ENCODE measurements at regions not wholly inside any gene's neighbourhood (a gene's known extent, or its start where the extent isn't known, plus 50 kb on each side); places are given as distances from the start of the nearest gene placed in this dataset.
"Not testable (repeated sequence)": the region's sequence is repeated elsewhere in the genome, so short reads cannot be mapped to it uniquely, and the experiment has no call there.

DNA sequence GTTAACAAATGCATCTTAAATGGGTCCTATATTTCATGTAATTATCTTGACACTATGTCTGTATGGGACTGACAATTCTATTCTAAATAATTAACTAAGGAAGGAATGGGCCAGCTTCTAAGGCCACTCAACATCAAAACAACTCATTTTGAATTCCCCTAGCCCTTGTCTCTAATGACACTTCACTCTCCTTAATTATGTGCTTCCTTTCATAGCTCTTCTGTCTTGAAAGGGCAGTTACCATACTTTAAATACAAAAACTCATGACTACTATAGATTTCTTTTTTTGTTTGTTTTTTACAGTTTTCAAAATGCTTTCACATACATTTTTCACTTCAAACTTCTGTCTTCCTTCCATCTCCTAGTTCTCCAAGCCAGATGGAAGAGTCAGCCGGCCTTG lies 126.1 kb upstream of the CHODL start:
- Histone ChIP-seq H3K36me3 (no peaks in the 10 kb centered on the region), H3K27me3 (ENCODE audit: low read depth) (no peaks in the 10 kb centered on the region), H3K27ac (replicated peaks) (no peak overlapping the region), H3K4me3 (no peak overlapping the region), H3K9me3 (replicated peaks) (no peaks in the 10 kb centered on the region), H3K4me1 (no peaks in the 10 kb centered on the region)
- intact Hi-C loops (cut with micrococcal nuclease): no loop called here
- TF ChIP-seq, protein P1, sequence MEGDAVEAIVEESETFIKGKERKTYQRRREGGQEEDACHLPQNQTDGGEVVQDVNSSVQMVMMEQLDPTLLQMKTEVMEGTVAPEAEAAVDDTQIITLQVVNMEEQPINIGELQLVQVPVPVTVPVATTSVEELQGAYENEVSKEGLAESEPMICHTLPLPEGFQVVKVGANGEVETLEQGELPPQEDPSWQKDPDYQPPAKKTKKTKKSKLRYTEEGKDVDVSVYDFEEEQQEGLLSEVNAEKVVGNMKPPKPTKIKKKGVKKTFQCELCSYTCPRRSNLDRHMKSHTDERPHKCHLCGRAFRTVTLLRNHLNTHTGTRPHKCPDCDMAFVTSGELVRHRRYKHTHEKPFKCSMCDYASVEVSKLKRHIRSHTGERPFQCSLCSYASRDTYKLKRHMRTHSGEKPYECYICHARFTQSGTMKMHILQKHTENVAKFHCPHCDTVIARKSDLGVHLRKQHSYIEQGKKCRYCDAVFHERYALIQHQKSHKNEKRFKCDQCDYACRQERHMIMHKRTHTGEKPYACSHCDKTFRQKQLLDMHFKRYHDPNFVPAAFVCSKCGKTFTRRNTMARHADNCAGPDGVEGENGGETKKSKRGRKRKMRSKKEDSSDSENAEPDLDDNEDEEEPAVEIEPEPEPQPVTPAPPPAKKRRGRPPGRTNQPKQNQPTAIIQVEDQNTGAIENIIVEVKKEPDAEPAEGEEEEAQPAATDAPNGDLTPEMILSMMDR (IDR thresholded peaks at IDR 0.05; ENCODE audit: borderline replicate concordance): no peak
- no peak for DNase-seq

DNA sequence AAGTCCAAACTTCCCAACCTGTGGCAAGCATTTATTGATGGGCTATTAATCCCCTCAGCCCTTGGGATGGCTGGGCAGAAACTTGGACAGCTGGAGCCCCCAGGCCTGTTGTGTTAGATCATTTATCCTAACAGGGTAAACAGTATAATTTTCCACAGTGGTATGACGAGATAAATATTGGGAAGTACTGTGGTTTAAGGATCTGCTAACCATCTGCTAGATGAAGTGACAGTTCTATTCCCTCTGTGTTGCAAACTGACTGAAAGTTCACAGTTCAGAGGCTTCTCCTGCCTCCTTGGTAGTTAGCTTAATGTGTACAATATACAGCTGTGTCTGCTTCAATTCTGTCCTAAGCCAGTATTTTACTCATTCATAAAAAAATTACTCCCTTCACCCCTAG lies 127.5 kb upstream of the CHODL start:
- TF ChIP-seq, protein P1 (IDR thresholded peaks at IDR 0.05; ENCODE audit: borderline replicate concordance): no peak
- Histone ChIP-seq H3K9me3 (replicated peaks) (peaks cover 4% of the 10 kb centered on the region), H3K27ac (replicated peaks) (no peak overlapping the region), H3K27me3 (ENCODE audit: low read depth) (no peaks in the 10 kb centered on the region), H3K4me3 (no peak overlapping the region), H3K4me1 (no peaks in the 10 kb centered on the region), H3K36me3 (no peaks in the 10 kb centered on the region)
- no peak for DNase-seq
- intact Hi-C loops (cut with micrococcal nuclease): no loop called here

DNA sequence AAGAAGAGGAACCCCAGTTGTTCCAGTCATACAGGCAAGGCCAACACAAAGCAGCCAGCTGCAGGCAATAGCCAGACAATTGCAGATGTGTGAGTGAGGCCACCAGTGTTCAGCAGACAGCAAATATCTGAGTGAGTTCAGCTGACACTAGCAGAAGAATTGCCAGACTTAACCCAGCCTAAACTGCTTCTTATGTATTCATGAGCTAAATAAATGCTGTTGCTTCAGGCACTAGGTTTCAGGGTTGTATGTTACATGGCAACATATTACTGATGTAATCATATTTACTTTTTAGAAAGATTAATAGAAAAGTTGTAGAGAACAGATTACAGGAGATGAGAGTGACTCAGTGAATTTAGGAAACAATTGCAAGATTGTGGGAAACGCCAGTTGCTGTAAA lies 129.8 kb upstream of the CHODL start:
- H3K9me3 ChIP-seq (replicated peaks): peaks cover 4% of the 10 kb centered on the region
- no peak for DNase-seq
- TF ChIP-seq, protein P1 (IDR thresholded peaks at IDR 0.05; ENCODE audit: borderline replicate concordance): no peak
- H3K36me3 ChIP-seq: no peaks in the 10 kb centered on the region
- no peak overlapping the region for H3K4me3 ChIP-seq
- no peaks in the 10 kb centered on the region for H3K27me3 ChIP-seq (ENCODE audit: low read depth)
- no peaks in the 10 kb centered on the region for H3K4me1 ChIP-seq
- intact Hi-C loops (cut with micrococcal nuclease): no loop called here
- no peak overlapping the region for H3K27ac ChIP-seq (replicated peaks)

DNA sequence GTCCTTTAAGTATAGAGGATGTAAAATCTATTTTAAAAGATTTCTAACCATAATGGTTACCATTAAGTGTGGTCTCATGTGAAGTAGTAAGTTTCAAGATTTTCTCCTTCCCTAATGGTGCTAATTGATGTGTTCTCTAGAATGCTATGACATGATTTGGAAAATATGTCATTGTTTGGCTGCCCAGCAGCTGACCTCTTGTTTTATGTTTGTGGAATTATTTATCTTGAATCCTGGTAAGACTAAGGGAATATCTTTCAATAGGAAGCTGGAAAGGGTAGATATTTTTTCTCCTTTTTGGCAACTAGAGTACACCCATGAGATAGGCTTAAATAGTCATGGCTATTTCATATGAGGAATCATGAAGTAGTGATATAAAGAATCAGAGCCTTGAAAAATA lies 139.8 kb upstream of the CHODL start:
- TF ChIP-seq, protein P1 (IDR thresholded peaks at IDR 0.05; ENCODE audit: borderline replicate concordance): no peak
- H3K36me3 ChIP-seq: no peaks in the 10 kb centered on the region
- DNase-seq: no peak
- intact Hi-C loops (cut with micrococcal nuclease): no loop called here
- H3K4me1 ChIP-seq: no peaks in the 10 kb centered on the region
- H3K4me3 ChIP-seq: no peak overlapping the region
- H3K27ac ChIP-seq (replicated peaks): no peak overlapping the region
- H3K27me3 ChIP-seq (ENCODE audit: low read depth): no peaks in the 10 kb centered on the region
- H3K9me3 ChIP-seq (replicated peaks): peaks cover 11% of the 10 kb centered on the region

DNA sequence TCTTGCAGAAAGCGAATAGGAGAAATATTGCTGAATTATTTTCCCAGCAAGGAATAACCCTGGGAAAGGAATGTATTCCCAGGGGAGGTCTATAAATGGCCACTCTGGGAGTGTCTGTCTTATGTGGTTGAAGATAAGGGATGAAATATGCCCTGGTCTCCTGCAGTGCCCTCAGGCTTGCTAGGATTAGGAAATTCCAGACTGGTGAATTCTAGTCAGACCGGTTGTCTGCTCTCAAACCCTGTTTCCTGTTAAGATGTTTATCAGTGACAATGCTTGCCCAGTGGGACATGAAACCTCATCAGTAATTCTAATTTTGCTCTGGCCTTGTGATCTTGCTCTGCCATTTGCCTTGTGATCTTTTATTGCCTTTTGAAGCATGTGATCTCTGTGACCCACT lies 148.2 kb upstream of the CHODL start:
- H3K4me1 ChIP-seq; H3K36me3 ChIP-seq; intact Hi-C loops (cut with micrococcal nuclease); H3K4me3 ChIP-seq; H3K27ac ChIP-seq (replicated peaks); H3K27me3 ChIP-seq (ENCODE audit: low read depth); DNase-seq: not testable (repeated sequence)
- peaks cover 83% of the 10 kb centered on the region for H3K9me3 ChIP-seq (replicated peaks)

DNA sequence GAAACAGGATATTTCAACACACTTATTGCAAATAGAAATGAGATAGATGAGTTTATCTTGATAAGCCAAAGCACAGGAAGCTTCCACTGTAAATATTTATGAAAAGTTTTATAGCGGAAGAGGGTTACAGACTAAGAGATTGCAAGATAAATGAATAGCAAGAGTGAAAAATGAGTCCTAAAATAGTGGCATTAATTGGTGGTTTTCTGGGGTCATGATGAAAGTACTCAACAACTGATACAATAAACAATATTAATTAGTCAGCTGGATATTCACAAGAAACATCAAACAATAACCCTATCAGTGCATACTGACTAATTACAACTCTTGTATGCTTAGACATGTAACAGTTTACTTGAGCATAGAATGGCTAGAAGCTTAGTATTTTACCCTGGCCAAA lies 154.8 kb upstream of the CHODL start:
- no peaks in the 10 kb centered on the region for H3K4me1 ChIP-seq
- H3K36me3 ChIP-seq: no peaks in the 10 kb centered on the region
- DNase-seq: no peak
- intact Hi-C loops (cut with micrococcal nuclease): no loop called here
- TF ChIP-seq, protein P1 (IDR thresholded peaks at IDR 0.05; ENCODE audit: borderline replicate concordance): no peak
- H3K27me3 ChIP-seq (ENCODE audit: low read depth): no peaks in the 10 kb centered on the region
- no peak overlapping the region for H3K4me3 ChIP-seq
- peaks cover 50% of the 10 kb centered on the region for H3K9me3 ChIP-seq (replicated peaks)
- no peak overlapping the region for H3K27ac ChIP-seq (replicated peaks)

All from left ventricle myocardium inferior (tissue), 1 donor.